Immature natural killer cell (primary cell): ENCODE measurements at regions not wholly inside any gene's neighbourhood (a gene's known extent, or its start where the extent isn't known, plus 50 kb on each side); places are given as distances from the start of the nearest gene placed in this dataset.
"Not testable (repeated sequence)": the region's sequence is repeated elsewhere in the genome, so short reads cannot be mapped to it uniquely, and the experiment has no call there.

Source experiments
- DNase-seq, 3 donors: peaks; one replicate each; pipeline ENCODE4 v3.0.0; 2022; ENCODE audit warnings: mixed read lengths in 1 of 3
- H3K27ac Mint-ChIP-seq, 6 donors: one replicate each; pipeline ENCODE4 v1.8.0; 2020; ENCODE audit warnings: mixed read lengths in 6 of 6, mild to moderate bottlenecking in 5 of 6, inconsistent platforms in 4 of 6, moderate library complexity in 3 of 6
- H3K27me3 Mint-ChIP-seq, 3 donors: one replicate each; pipeline ENCODE4 v1.8.0; 2020 to 2021; ENCODE audit warnings: low read depth in 3 of 3, mild to moderate bottlenecking in 3 of 3, mixed read lengths in 3 of 3, moderate library complexity in 3 of 3, inconsistent platforms in 1 of 3
- H3K36me3 Mint-ChIP-seq, 3 donors: one replicate each; pipeline ENCODE4 v1.8.0; 2020; ENCODE audit warnings: mixed read lengths in 3 of 3, inconsistent platforms in 2 of 3, mild to moderate bottlenecking in 2 of 3
- H3K4me1 Mint-ChIP-seq, 2 donors: one replicate each; pipeline ENCODE4 v1.8.0; 2020; ENCODE audit warnings: inconsistent platforms in 2 of 2, mild to moderate bottlenecking in 2 of 2, mixed read lengths in 2 of 2, moderate library complexity in 1 of 2
- H3K4me3 Mint-ChIP-seq, 5 donors: one replicate each; pipeline ENCODE4 v1.8.0; 2020; ENCODE audit warnings: mild to moderate bottlenecking in 5 of 5, mixed read lengths in 5 of 5, inconsistent platforms in 3 of 5, moderate library complexity in 3 of 5
- H3K9me3 Mint-ChIP-seq, 6 donors: one replicate each; pipeline ENCODE4 v1.8.0; 2020; ENCODE audit warnings: mild to moderate bottlenecking in 6 of 6, mixed read lengths in 6 of 6, inconsistent platforms in 4 of 6, moderate library complexity in 3 of 6

GRCh38 chr10:16020836-16021235 lies 160.5 kb upstream of the MINDY3 start:
- Mint-ChIP-seq H3K4me3 (no peak overlapping the region), H3K27ac (no peak overlapping the region), H3K9me3 (peaks cover 4 to 18% (median 5%) of the 10 kb centered on the region in 6 donors), H3K4me1 (no peaks in the 10 kb centered on the region), H3K36me3 (no peaks in the 10 kb centered on the region), H3K27me3 (no peaks in the 10 kb centered on the region)
- DNase-seq: no peak

GRCh38 chr10:16026832-16027231 lies 166.5 kb upstream of the MINDY3 start:
- DNase-seq, H3K36me3 Mint-ChIP-seq, H3K27ac Mint-ChIP-seq, H3K27me3 Mint-ChIP-seq, H3K4me1 Mint-ChIP-seq, H3K4me3 Mint-ChIP-seq: not testable (repeated sequence)
- peaks cover 0 to 20% (median 4%) of the 10 kb centered on the region in 6 donors for H3K9me3 Mint-ChIP-seq

GRCh38 chr10:16030562-16030961 lies 170.3 kb upstream of the MINDY3 start:
- peaks cover 8 to 20% (median 16%) of the 10 kb centered on the region in 6 donors for H3K9me3 Mint-ChIP-seq
- peaks cover 0 to 3% (median 2%) of the 10 kb centered on the region in 3 donors for H3K27me3 Mint-ChIP-seq
- H3K36me3 Mint-ChIP-seq: no peaks in the 10 kb centered on the region
- H3K27ac Mint-ChIP-seq: no peak overlapping the region
- DNase-seq: no peak
- H3K4me3 Mint-ChIP-seq: no peak overlapping the region
- H3K4me1 Mint-ChIP-seq: no peaks in the 10 kb centered on the region

DNA sequence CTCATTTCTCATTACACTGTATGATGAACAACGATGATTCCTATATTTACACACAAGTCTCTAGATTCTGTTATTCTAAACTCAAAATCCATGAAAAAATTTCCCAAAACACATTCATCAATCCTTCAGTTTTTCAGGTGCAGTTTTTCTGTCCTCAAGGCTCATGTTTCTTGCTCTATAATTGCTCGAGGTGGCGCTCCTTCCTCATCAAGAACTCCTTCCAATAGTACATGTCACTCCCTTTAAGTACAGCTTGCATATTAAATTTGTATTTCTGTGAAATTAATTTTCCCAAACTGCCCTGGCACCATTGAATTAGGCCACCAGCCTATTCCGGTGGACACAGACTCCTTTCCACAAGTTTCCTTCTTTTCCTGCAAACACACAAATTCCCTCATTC lies 188.7 kb upstream of the MINDY3 start:
- H3K4me1 Mint-ChIP-seq: no peaks in the 10 kb centered on the region
- peaks cover 1 to 4% (median 1%) of the 10 kb centered on the region in 3 donors for H3K27me3 Mint-ChIP-seq
- no peak overlapping the region for H3K4me3 Mint-ChIP-seq
- H3K9me3 Mint-ChIP-seq: peaks cover 0 to 2% (median 0%) of the 10 kb centered on the region in 6 donors
- H3K36me3 Mint-ChIP-seq: no peaks in the 10 kb centered on the region
- H3K27ac Mint-ChIP-seq: no peak overlapping the region
- no peak for DNase-seq

- no peak for DNase-seq
- Mint-ChIP-seq H3K4me3 (no peak overlapping the region), H3K27ac (no peak overlapping the region), H3K36me3 (no peaks in the 10 kb centered on the region), H3K27me3 (peaks cover 1 to 4% (median 1%) of the 10 kb centered on the region in 3 donors), H3K9me3 (peaks cover 0 to 4% (median under 1%) of the 10 kb centered on the region in 6 donors), H3K4me1 (no peaks in the 10 kb centered on the region)
These were observed 189.5 kb upstream of the MINDY3 start for GRCh38 chr10:16049782-16050181.

- no peaks in the 10 kb centered on the region for H3K4me1 Mint-ChIP-seq
- no peak overlapping the region for H3K27ac Mint-ChIP-seq
- DNase-seq: no peak
- peaks cover 0 to 2% (median 0%) of the 10 kb centered on the region in 3 donors for H3K27me3 Mint-ChIP-seq
- no peak overlapping the region for H3K4me3 Mint-ChIP-seq
- H3K36me3 Mint-ChIP-seq: no peaks in the 10 kb centered on the region
- H3K9me3 Mint-ChIP-seq: peaks cover 0 to 14% (median 2%) of the 10 kb centered on the region in 6 donors
These were observed 203.0 kb upstream of the MINDY3 start for GRCh38 chr10:16063350-16063749.

- H3K4me1 Mint-ChIP-seq, DNase-seq, H3K36me3 Mint-ChIP-seq, H3K4me3 Mint-ChIP-seq, H3K27ac Mint-ChIP-seq: not testable (repeated sequence)
- Mint-ChIP-seq H3K9me3 (peaks cover 3 to 10% (median 8%) of the 10 kb centered on the region in 6 donors), H3K27me3 (peaks cover 0 to 11% (median 0%) of the 10 kb centered on the region in 3 donors)
These were observed 223.2 kb upstream of the MINDY3 start for GRCh38 chr10:16083551-16083950.

- H3K27ac Mint-ChIP-seq: no peak overlapping the region
- no peaks in the 10 kb centered on the region for H3K36me3 Mint-ChIP-seq
- DNase-seq: no peak
- no peaks in the 10 kb centered on the region for H3K27me3 Mint-ChIP-seq
- peaks cover 0 to 5% (median 0%) of the 10 kb centered on the region in 6 donors for H3K9me3 Mint-ChIP-seq
- H3K4me3 Mint-ChIP-seq: no peak overlapping the region
- H3K4me1 Mint-ChIP-seq: no peaks in the 10 kb centered on the region
These were observed 244.8 kb upstream of the MINDY3 start for GRCh38 chr10:16105082-16105481.

DNA sequence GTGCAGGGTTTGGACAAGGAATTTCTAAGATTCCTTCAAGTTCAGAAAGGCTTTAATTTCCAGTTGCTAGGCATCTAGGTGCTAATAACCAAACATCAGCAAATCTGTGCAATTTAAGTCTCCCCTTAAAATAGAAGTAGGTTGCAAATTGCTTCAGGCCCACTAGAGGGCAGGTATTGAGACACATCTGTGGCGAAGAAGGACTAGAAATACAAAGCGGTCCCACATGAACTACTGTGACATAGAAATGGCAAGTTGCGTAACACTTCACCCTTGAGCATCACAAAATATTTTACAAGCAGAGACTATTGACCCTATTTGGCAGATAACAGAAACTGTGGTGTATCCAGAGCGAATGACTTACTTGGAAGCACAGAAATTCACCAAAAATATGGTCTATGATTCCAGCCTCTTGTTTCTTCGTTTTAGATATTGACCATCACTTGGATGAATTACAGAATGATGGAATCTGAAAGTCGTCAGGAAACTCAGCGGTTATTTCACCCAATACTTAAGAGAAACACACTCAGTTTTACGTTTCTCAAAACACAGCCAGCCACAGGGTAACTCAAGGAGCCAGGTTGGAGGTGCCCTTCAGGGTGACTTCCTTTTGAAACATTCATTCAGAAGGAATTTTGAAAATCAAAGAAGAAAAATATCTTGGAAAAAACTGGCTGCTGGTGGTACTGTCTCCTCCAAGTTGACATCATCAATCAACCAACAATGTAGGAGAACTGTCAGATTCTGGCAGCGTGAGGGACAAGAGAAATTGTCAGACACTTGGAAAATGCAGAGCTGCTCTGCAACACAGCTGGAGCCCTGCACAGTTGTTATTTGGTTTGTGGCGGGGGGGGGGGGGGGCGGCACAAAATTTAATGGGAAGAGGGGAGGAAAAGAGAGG lies 256.3 kb upstream of the MINDY3 start:
- Mint-ChIP-seq H3K36me3 (no peaks in the 10 kb centered on the region), H3K4me1 (no peaks in the 10 kb centered on the region), H3K4me3 (no peak overlapping the region), H3K27me3 (peaks cover 0 to 3% (median 2%) of the 10 kb centered on the region in 3 donors), H3K27ac (no peak overlapping the region), H3K9me3 (peaks cover 0 to 11% (median 0%) of the 10 kb centered on the region in 6 donors)
- DNase-seq: peak in 1 of 3 donors; percentile 5

GRCh38 chr10:16117305-16117695 lies 257.0 kb upstream of the MINDY3 start:
- DNase-seq: no peak
- no peaks in the 10 kb centered on the region for H3K36me3 Mint-ChIP-seq
- no peak overlapping the region for H3K4me3 Mint-ChIP-seq
- H3K27ac Mint-ChIP-seq: no peak overlapping the region
- H3K9me3 Mint-ChIP-seq: peaks cover 0 to 9% (median 0%) of the 10 kb centered on the region in 6 donors
- H3K4me1 Mint-ChIP-seq: no peaks in the 10 kb centered on the region
- peaks cover 0 to 4% (median 4%) of the 10 kb centered on the region in 3 donors for H3K27me3 Mint-ChIP-seq

DNA sequence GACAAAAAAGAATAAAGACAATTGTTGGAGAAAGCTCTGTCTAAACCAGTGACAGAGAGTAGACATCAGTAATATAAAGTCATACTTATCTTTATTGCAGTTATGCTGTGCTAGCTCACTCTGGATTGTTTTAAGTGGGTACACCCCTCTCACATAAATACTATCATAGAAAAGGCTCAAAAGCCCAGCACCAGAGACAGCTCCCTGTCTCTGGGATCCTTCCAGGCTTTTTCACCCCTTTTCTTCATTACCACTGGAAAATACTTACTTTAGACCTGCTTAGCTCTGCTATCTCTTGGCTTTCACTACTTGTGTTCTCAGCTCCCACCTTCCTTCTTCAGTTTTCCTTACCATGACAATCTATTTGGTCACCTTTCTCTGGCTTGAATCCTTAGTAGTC lies 259.1 kb upstream of the MINDY3 start:
- no peak overlapping the region for H3K4me3 Mint-ChIP-seq
- H3K27ac Mint-ChIP-seq: no peak overlapping the region
- H3K27me3 Mint-ChIP-seq: peaks cover 0 to 8% (median 6%) of the 10 kb centered on the region in 3 donors
- H3K4me1 Mint-ChIP-seq: no peaks in the 10 kb centered on the region
- no peaks in the 10 kb centered on the region for H3K36me3 Mint-ChIP-seq
- no peak for DNase-seq
- no peaks in the 10 kb centered on the region for H3K9me3 Mint-ChIP-seq

GRCh38 chr10:16120563-16120962 lies 260.3 kb upstream of the MINDY3 start:
- no peak overlapping the region for H3K27ac Mint-ChIP-seq
- H3K36me3 Mint-ChIP-seq: no peaks in the 10 kb centered on the region
- H3K4me1 Mint-ChIP-seq: no peaks in the 10 kb centered on the region
- no peak for DNase-seq
- H3K27me3 Mint-ChIP-seq: peaks cover 0 to 6% (median 5%) of the 10 kb centered on the region in 3 donors
- no peak overlapping the region for H3K4me3 Mint-ChIP-seq
- no peaks in the 10 kb centered on the region for H3K9me3 Mint-ChIP-seq

DNA sequence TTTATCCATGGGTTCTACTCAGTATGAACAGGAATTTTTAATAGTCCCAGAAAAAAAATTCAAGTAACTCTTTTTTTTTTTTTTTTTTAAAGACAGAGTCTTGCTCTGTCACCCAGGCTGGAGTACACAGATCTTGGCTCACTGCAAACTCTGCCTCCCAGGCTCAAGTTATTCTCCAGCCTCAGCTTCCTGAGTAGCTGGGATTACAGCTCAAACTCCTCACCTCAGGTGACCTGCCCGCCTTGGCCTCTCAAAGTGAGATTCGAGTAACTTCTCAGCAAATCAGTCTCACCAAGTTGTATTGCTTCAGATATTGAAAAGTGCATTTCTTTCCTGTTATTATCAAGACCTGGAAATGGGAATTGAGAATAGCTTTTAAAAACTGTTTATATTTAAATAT lies 281.2 kb upstream of the MINDY3 start:
- Mint-ChIP-seq H3K27ac (no peak overlapping the region), H3K9me3 (peaks cover 0 to 5% (median 2%) of the 10 kb centered on the region in 6 donors), H3K4me1 (no peaks in the 10 kb centered on the region), H3K27me3 (peaks cover 0 to 6% (median 0%) of the 10 kb centered on the region in 3 donors), H3K36me3 (no peaks in the 10 kb centered on the region), H3K4me3 (no peak overlapping the region)
- DNase-seq: no peak

- DNase-seq: no peak
- no peaks in the 10 kb centered on the region for H3K36me3 Mint-ChIP-seq
- H3K4me3 Mint-ChIP-seq: no peak overlapping the region
- H3K27me3 Mint-ChIP-seq: peaks cover 0 to 13% (median 0%) of the 10 kb centered on the region in 3 donors
- H3K27ac Mint-ChIP-seq: no peak overlapping the region
- H3K9me3 Mint-ChIP-seq: peaks cover 0 to 23% (median 4%) of the 10 kb centered on the region in 6 donors
- H3K4me1 Mint-ChIP-seq: no peaks in the 10 kb centered on the region
These were observed 286.7 kb upstream of the MINDY3 start for GRCh38 chr10:16146993-16147392.
